HG03060 (cell line): ENCODE measurements at regions not wholly inside any gene's neighbourhood (a gene's known extent, or its start where the extent isn't known, plus 50 kb on each side); places are given as distances from the start of the nearest gene placed in this dataset.
"Not testable (repeated sequence)": the region's sequence is repeated elsewhere in the genome, so short reads cannot be mapped to it uniquely, and the experiment has no call there.

Source experiments
- ATAC-seq: cut with Tn5 transposase; IDR thresholded peaks from one replicate; pipeline ENCODE4 v1.9.1; 2021; ENCODE audit warnings: low read depth, moderate number of reproducible peaks; ENCODE audit not compliant: unreplicated experiment

DNA sequence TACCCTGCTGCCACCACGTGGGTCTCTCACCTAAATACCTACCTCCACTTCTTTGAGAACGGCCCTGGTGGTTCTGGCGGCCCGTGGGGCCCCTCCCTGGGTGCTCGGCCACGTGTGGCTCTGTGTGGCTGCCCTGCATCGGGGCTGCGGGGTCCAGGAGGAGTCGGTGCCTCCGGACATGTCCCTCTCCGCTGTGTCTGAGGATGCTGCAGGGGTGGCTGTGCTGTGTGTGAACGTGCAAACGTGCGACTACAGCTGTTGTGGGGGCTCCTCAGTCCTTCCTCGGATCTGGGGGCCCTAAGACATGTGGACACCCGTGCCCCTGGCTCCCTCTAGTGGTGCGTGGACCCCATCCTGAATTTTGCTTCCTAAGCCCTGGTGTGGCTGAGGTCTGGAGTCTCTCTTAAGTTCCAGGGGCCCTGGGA lies 691.8 kb downstream of the QKI start:
- ATAC-seq: no peak

GRCh38 chr6:164105705-164106104 lies 691.2 kb downstream of the QKI start:
- ATAC-seq: no peak

DNA sequence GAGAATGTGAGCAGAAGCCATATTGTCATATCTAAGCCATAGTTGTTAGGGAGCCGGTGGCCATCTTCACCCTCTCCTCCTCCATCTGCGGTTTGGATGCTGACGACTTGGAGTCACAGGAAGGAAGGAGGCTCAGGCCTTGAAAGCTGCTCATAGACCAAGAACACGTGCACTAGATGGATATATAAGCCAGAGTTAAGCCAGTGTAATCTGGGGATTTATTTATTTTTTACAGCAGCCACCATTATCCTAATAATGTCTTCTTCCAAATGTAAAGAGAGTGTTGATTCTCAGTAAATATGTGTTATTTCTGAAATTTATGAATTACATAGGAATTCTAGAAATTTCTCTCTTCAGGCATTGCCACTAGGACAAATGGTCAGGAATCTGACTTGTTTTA lies 689.9 kb downstream of the QKI start:
- ATAC-seq: no peak

DNA sequence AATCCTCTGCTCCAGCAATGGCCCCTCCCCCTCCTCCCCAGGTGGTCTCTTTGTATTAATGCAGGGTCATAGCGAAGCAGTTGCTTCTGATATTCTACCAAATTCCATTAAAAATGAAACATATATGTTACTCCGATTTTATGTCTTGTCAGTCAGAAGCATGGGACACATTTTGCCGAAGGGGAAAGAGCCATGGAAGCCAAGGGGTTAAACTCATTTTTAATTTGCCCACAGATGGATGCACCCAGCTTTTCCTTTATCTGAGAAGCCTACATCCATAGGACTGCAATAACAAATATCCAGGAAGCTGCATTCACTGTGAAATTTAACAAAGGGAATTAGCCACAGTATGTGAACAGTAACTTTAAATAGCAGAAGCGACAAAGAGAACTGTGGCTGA lies 688.2 kb downstream of the QKI start:
- no peak for ATAC-seq

DNA sequence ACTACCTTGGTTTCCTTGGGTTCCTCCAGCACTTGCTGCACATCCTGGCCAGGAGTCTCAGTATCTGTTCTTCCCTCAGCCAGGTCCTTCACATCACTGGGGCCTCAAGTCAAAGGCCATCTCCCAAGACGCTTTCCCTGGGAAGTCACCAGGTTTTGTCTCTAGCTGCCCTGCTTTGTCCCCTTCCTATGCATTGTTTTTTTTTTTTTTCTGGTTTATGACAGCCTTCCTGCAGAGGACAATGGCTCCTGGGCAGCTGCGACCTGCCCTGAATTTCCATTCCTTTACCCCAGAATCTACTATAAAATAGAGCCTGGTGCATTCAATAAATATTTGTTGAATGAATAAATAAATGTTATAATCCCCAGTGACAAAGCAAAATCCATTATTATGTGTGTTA lies 687.3 kb downstream of the QKI start:
- ATAC-seq: no peak

DNA sequence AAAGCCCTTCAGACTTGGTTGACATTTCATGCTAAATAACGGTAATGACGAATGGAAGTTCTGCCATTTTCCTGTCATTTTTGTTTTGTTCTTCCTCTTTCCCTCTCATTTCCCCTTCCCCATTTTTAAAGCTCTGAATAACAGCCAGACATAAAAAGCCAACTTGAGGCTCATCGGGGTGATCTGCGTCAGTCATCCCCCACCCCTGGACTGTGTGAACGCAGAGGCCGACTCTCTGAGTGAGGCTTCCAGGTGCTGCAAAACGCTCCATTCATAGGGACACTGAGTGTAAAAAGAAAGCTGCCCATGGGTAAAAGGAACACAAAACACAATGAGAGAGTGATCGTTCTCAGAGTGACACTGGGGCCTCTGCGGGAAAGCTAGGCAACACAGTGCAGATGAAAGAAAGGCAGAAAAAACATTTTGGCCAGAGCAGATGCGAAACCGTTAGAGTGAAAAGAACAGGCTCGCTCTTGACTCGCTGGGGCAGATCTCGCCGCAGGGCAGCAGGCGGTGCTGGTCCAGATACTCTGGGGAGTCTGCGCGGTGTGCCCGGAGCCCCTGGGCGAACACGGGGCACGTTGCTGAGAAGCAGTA lies 684.8 kb downstream of the QKI start:
- no peak for ATAC-seq

GRCh38 chr6:164098857-164099267 lies 684.3 kb downstream of the QKI start:
- no peak for ATAC-seq

GRCh38 chr6:164097551-164098398 lies 683.3 kb downstream of the QKI start:
- ATAC-seq: no peak

DNA sequence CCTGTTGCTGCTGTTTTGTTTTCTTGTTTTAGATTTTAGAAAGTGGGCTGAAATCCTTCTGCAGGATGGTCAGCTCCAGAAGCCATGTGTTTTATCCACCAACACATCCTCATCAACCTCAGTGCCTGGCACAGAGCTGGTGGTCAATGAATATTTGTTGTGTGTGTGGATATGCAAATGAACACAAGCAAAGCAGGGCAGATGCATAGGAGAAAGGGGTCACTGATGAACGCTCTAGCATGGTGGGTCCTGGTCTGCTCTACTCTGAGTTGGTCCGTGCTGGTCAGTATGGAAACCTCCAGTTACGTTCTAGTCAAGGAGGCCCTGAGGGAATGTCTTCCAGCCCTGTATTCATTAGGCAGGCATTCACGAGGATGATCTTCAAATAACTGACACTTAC lies 682.5 kb downstream of the QKI start:
- ATAC-seq: no peak

GRCh38 chr6:164095056-164095455 lies 680.5 kb downstream of the QKI start:
- no peak for ATAC-seq

DNA sequence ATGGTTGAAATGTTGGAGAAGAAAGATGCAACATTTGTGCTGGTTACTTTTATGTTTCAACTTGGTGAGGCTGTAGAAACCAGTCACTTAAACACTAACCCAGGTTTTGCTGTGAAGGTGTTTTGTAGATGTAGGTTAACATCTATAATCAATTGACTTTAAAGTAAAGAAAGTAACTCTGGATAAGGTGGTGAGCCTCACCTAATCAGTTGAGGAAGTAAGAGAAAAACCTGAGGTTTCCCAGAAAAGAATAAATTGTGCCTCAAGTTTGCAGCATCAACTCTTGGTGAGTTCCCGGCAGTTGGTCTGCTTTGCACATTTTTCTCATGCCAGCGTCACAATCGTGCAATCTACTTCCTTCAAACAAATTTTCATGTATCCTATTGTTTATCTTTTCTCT lies 673.4 kb downstream of the QKI start:
- ATAC-seq: no peak

DNA sequence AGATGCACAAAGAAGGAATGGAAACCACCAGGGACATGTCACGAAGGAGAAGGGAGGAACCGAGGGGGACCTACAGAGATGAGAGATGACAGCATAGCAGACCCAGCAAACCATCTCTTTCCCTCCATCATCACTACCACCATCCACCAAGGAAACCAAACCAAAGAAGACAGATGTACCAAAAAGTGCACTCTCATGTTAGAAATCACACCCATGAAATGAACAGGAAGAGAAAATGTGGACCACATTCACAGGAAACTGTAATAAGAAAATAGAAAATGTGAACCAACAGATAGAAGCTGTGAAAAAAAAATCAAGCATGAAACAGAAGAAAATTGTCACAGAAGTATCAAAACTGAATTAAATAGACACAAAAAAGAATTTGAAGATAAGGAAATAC lies 672.7 kb downstream of the QKI start:
- ATAC-seq: no peak

DNA sequence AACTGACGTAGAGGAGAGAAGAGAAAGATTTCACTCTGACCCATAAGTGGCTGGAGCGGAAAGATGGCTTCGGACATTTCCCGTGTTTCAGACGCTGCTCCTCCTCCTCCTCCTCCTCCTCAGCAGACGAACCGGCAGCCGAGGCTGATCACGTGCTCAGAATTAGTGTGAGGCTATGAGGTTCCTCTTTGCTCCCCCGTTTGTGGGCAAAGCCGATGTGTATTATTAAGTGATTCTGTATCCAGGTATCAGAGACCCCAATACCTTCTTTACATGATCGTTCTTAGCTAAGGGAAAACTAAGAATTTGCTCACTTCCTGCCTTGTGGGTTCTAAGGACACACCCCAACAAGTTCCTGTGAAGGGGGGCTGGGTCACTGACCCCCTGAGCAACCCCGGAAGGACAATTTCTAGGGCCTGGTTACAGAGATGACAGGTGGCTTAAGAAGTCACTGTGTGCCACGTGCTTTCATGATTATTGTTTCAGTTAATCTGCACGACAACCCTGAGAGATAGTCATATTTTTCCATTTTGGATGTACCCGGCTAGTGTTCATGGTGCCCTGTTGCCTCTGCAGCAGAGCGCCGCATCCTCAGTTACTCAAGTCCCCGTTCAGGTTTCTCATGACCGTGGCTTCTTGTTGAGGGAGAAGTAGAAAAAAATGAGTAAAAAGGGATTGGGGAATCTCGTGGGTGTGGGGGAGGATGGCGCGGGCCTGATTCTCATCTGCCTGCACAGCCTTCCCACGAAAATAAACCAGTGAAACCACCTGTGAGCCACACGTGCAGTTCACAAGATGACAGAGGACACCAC lies 671.8 kb downstream of the QKI start:
- ATAC-seq: no peak

GRCh38 chr6:164085091-164086075 lies 670.9 kb downstream of the QKI start:
- no peak for ATAC-seq

GRCh38 chr6:164079275-164079600 lies 664.7 kb downstream of the QKI start:
- no peak for ATAC-seq

GRCh38 chr6:164078532-164079274 lies 664.2 kb downstream of the QKI start:
- no peak for ATAC-seq

GRCh38 chr6:164076818-164077532 lies 662.5 kb downstream of the QKI start:
- not testable (repeated sequence) for ATAC-seq

DNA sequence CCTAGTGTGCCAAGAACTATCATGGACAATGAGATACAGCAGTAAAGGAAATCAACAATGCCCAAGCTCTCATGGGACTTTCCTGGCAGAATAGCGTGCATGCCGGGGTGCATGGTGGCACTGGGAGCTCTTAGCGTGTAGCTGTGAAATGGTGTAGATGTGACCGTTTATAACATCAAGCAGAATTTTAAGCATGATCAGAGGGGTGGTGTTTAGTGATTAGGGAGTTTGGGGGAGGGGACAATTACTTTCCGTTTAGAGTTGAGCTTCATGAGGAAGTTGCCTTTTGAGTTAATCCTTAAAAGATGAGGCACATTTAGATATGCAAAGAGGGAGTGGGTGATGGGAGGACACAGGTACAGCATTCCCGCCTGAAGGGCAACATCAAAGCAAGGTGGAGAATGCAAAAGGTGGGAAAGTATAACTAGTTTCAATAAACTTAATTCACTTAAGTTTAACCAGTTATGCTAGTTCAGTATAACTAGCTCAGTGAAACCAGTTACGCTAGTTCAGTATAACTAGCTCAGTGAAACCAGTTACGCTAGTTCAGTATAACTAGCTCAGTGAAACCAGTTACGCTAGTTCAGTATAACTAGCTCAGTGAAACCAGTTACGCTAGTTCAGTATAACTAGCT lies 661.6 kb downstream of the QKI start:
- no peak for ATAC-seq
